ENCODE measurements at regions not wholly inside any gene's neighbourhood (a gene's known extent, or its start where the extent isn't known, plus 50 kb on each side); places are given as distances from the start of the nearest gene placed in this dataset.
"Not testable (repeated sequence)": the region's sequence is repeated elsewhere in the genome, so short reads cannot be mapped to it uniquely, and the experiment has no call there.

- no peak for DNase-seq (ENCODE audit: low read depth)
Observed at GRCh38 chr1:178572604-178573003, 59.7 kb downstream of the TEX35 start.

- DNase-seq (ENCODE audit: low read depth) = no peak
Observed at GRCh38 chr1:178573330-178573729, 60.4 kb downstream of the TEX35 start.

- no peak for DNase-seq (ENCODE audit: low read depth)
Observed at GRCh38 chr1:178574345-178574744, 61.4 kb downstream of the TEX35 start.

- DNase-seq (ENCODE audit: low read depth) = no peak
Observed at GRCh38 chr1:178575611-178576361, 62.9 kb downstream of the TEX35 start.

GRCh38 chr1:178576841-178577240, 63.9 kb downstream of the TEX35 start:
- DNase-seq (ENCODE audit: low read depth) = no peak

- no peak for DNase-seq (ENCODE audit: low read depth)
Observed at GRCh38 chr1:178577882-178578281, 65.0 kb downstream of the TEX35 start.

- DNase-seq (ENCODE audit: low read depth) = no peak
Observed at GRCh38 chr1:178578541-178578940, 65.6 kb downstream of the TEX35 start.

- no peak for DNase-seq (ENCODE audit: low read depth)
Observed at GRCh38 chr1:178579095-178579494, 66.2 kb downstream of the TEX35 start.

GRCh38 chr1:178579562-178579961, 66.7 kb downstream of the TEX35 start:
- DNase-seq (ENCODE audit: low read depth) = no peak

GRCh38 chr1:178580096-178580495, 67.2 kb downstream of the TEX35 start:
- no peak for DNase-seq (ENCODE audit: low read depth)

GRCh38 chr1:178580876-178581275, 68.0 kb downstream of the TEX35 start:
- no peak for DNase-seq (ENCODE audit: low read depth)

- DNase-seq (ENCODE audit: low read depth) = no peak
Observed at GRCh38 chr1:178581351-178582303, 68.7 kb downstream of the TEX35 start.

- no peak for DNase-seq (ENCODE audit: low read depth)
Observed at GRCh38 chr1:178587096-178587495, 74.2 kb downstream of the TEX35 start.

- DNase-seq (ENCODE audit: low read depth) = no peak
Observed at GRCh38 chr1:178587975-178588374, 75.1 kb downstream of the TEX35 start.

- DNase-seq (ENCODE audit: low read depth) = not testable (repeated sequence)
Observed at GRCh38 chr1:178589042-178589441, 76.1 kb downstream of the TEX35 start.

- DNase-seq (ENCODE audit: low read depth) = not testable (repeated sequence)
Observed at GRCh38 chr1:178591811-178592210, 78.9 kb downstream of the TEX35 start.

- DNase-seq (ENCODE audit: low read depth) = no peak
Observed at GRCh38 chr1:178593515-178593914, 80.6 kb downstream of the TEX35 start.

- no peak for DNase-seq (ENCODE audit: low read depth)
Observed at GRCh38 chr1:178594133-178594532, 81.2 kb downstream of the TEX35 start.

- no peak for DNase-seq (ENCODE audit: low read depth)
Observed at GRCh38 chr1:178595491-178595890, 82.6 kb downstream of the TEX35 start.

GRCh38 chr1:178599087-178599486, 86.2 kb downstream of the TEX35 start:
- no peak for DNase-seq (ENCODE audit: low read depth)

GRCh38 chr1:178599745-178600144, 86.8 kb downstream of the TEX35 start:
- no peak for DNase-seq (ENCODE audit: low read depth)

- DNase-seq (ENCODE audit: low read depth) = no peak
Observed at GRCh38 chr1:178603926-178604325, 91.0 kb downstream of the TEX35 start.

GRCh38 chr1:178606839-178607238, 93.9 kb downstream of the TEX35 start:
- DNase-seq (ENCODE audit: low read depth) = no peak
